HL-60/S4 (cell line): ENCODE measurements at regions not wholly inside any gene's neighbourhood (a gene's known extent, or its start where the extent isn't known, plus 50 kb on each side); places are given as distances from the start of the nearest gene placed in this dataset.

Source experiments
- in situ Hi-C: fragments of 300-500 bp; cut with MboI; formaldehyde crosslinking; loops from 2 replicates; pipeline ENCODE4 v1.14.3; 2022; ENCODE audit warnings: low sequenced_read_pairs

- in situ Hi-C loops: no loop called here
Observed at GRCh38 chr4:182179751-182180150, 63.5 kb upstream of the TENM3 start.

- in situ Hi-C loops: no loop called here
Observed at GRCh38 chr4:182185491-182185890, 57.7 kb upstream of the TENM3 start.

GRCh38 chr4:182187674-182188073, 55.5 kb upstream of the TENM3 start:
- in situ Hi-C loops: no loop called here

GRCh38 chr4:182188622-182189021, 54.6 kb upstream of the TENM3 start:
- in situ Hi-C loops: no loop called here

GRCh38 chr4:182189103-182189878, 53.9 kb upstream of the TENM3 start:
- in situ Hi-C loops: no loop called here

GRCh38 chr4:182190306-182190705, 52.9 kb upstream of the TENM3 start:
- in situ Hi-C loops: no loop called here

- in situ Hi-C loops: no loop called here
Observed at GRCh38 chr4:182192511-182193181, 50.6 kb upstream of the TENM3 start.

- in situ Hi-C loops: no loop called here
Observed at GRCh38 chr4:182193311-182193710, 49.9 kb upstream of the TENM3 start.
